HEK293 (cell line): ENCODE measurements at regions not wholly inside any gene's neighbourhood (a gene's known extent, or its start where the extent isn't known, plus 50 kb on each side); places are given as distances from the start of the nearest gene placed in this dataset.
"Not testable (repeated sequence)": the region's sequence is repeated elsewhere in the genome, so short reads cannot be mapped to it uniquely, and the experiment has no call there.

Source experiments
- CTCF ChIA-PET: fragments of 350-600 bp; formaldehyde crosslinking; extraction: SDS; loops from one replicate; lab custom pipeline; 2021; ENCODE audit warnings: antibody characterized with exemption; lab: Yijun Ruan, JAX
- POLR2A ChIA-PET: fragments of 300-600 bp; formaldehyde crosslinking; extraction: SDS; loops from one replicate; lab custom pipeline; 2020; ENCODE audit warnings: antibody characterized with exemption, inconsistent platforms; lab: Yijun Ruan, JAX
- H3K27ac ChIP-seq: fragments of 200-500 bp; sonication (Bioruptor generic); 2 replicates; pipeline ENCODE4 v1.5.1; 2014; ENCODE audit warnings: low read depth, low read length, control low read depth, inconsistent platforms; ENCODE audit errors: extremely low read depth
- H3K36me3 ChIP-seq, 2 experiments: fragments of 200-500 bp in 1 of 2; sonication (Bioruptor generic) in 1 of 2; 1 replicate in 1 of 2; 2 replicates in 1 of 2; pipeline ENCODE4 v1.5.1; 2014 to 2017; ENCODE audit warnings: inconsistent platforms in 2 of 2, low read length in 2 of 2; ENCODE audit not compliant: control insufficient read depth in 2 of 2, insufficient read depth in 1 of 2
- H3K4me1 ChIP-seq: fragments of 200-500 bp; sonication (Bioruptor generic); 2 replicates; pipeline ENCODE4 v1.5.1; 2014; ENCODE audit warnings: mild to moderate bottlenecking, low read length, inconsistent platforms; ENCODE audit not compliant: control insufficient read depth, insufficient read depth
- H3K4me3 ChIP-seq: 2 replicates; pipeline ENCODE4 v1.5.1; 2011; ENCODE audit warnings: low read depth, mild to moderate bottlenecking, control low read depth, low read length, moderate library complexity
- H3K9me3 ChIP-seq: fragments of 200-500 bp; sonication (Bioruptor generic); 2 replicates; pipeline ENCODE4 v1.5.1; 2014; ENCODE audit warnings: low read depth, low read length, inconsistent platforms; ENCODE audit not compliant: control insufficient read depth, insufficient read depth
- FEZF1 ChIP-seq: fragments of 450-650 bp; formaldehyde crosslinking; IDR thresholded peaks from 2 replicates; pipeline ENCODE4 v1.5.1; 2016; ENCODE audit warnings: missing biosample characterization, missing genetic modification characterization
- KLF9 ChIP-seq: fragments of 450-650 bp; formaldehyde crosslinking; IDR thresholded peaks from 2 replicates; pipeline ENCODE4 v1.5.1; 2016; ENCODE audit warnings: missing biosample characterization, missing genetic modification characterization, low read depth
- REPIN1 ChIP-seq: fragments of 450-650 bp; formaldehyde crosslinking; IDR thresholded peaks from 2 replicates; pipeline ENCODE4 v1.5.1; 2017; ENCODE audit warnings: missing biosample characterization, missing genetic modification characterization, low read depth
- SP3 ChIP-seq: fragments of 450-650 bp; formaldehyde crosslinking; IDR thresholded peaks from 2 replicates; pipeline ENCODE4 v1.5.1; 2016; ENCODE audit warnings: missing biosample characterization, missing genetic modification characterization
- TCF7L2 ChIP-seq: IDR thresholded peaks from 2 replicates; pipeline ENCODE4 v1.6.1; 2011; ENCODE audit warnings: low read depth, mild to moderate bottlenecking, inconsistent platforms, low read length, moderate library complexity, borderline replicate concordance
- WT1 ChIP-seq: fragments of 450-650 bp; formaldehyde crosslinking; IDR thresholded peaks from 2 replicates; pipeline ENCODE4 v1.5.1; 2016; ENCODE audit warnings: missing biosample characterization, missing genetic modification characterization
- ZNF10 ChIP-seq: fragments of 450-650 bp; formaldehyde crosslinking; IDR thresholded peaks from 2 replicates; pipeline ENCODE4 v1.5.1; 2017; ENCODE audit warnings: missing biosample characterization, missing genetic modification characterization
- ZNF211 ChIP-seq: fragments of 450-650 bp; formaldehyde crosslinking; IDR thresholded peaks from 2 replicates; pipeline ENCODE4 v1.5.1; 2016; ENCODE audit warnings: low read depth, missing biosample characterization, missing genetic modification characterization
- ZNF37A ChIP-seq: fragments of 450-650 bp; IDR thresholded peaks from 2 replicates; pipeline ENCODE4 v1.5.1; 2018; ENCODE audit warnings: missing biosample characterization, missing genetic modification characterization
- ZNF544 ChIP-seq: fragments of 450-650 bp; formaldehyde crosslinking; IDR thresholded peaks from 2 replicates; pipeline ENCODE4 v1.5.0; 2017; ENCODE audit warnings: missing biosample characterization, missing genetic modification characterization
- ZNF600 ChIP-seq: fragments of 450-650 bp; formaldehyde crosslinking; IDR thresholded peaks from 2 replicates; pipeline ENCODE4 v1.5.1; 2016; ENCODE audit warnings: missing biosample characterization, missing genetic modification characterization
- ZNF768 ChIP-seq: fragments of 450-650 bp; formaldehyde crosslinking; IDR thresholded peaks from 2 replicates; pipeline ENCODE4 v1.5.1; 2018; ENCODE audit warnings: missing biosample characterization, mild to moderate bottlenecking, missing genetic modification characterization
- ZNF776 ChIP-seq: fragments of 450-650 bp; formaldehyde crosslinking; IDR thresholded peaks from 2 replicates; pipeline ENCODE4 v1.5.0; 2017; ENCODE audit warnings: missing biosample characterization, missing genetic modification characterization, borderline replicate concordance
- ZSCAN23 ChIP-seq: fragments of 450-650 bp; formaldehyde crosslinking; IDR thresholded peaks from 2 replicates; pipeline ENCODE4 v1.5.1; 2016; ENCODE audit warnings: missing biosample characterization, missing genetic modification characterization
- ZSCAN30 ChIP-seq: fragments of 450-650 bp; IDR thresholded peaks from 2 replicates; pipeline ENCODE4 v1.5.1; 2018; ENCODE audit warnings: missing biosample characterization, mild to moderate bottlenecking, missing genetic modification characterization, moderate library complexity
- TF ChIP-seq, protein P1 (sequence below): fragments of 450-650 bp; formaldehyde crosslinking; IDR thresholded peaks from 2 replicates; pipeline ENCODE4 v1.5.1; 2017; ENCODE audit warnings: missing biosample characterization, missing genetic modification characterization
- TF ChIP-seq, protein P2 (sequence below): fragments of 450-650 bp; formaldehyde crosslinking; IDR thresholded peaks from 2 replicates; pipeline ENCODE4 v1.5.1; 2016; ENCODE audit warnings: missing biosample characterization, missing genetic modification characterization
- TF ChIP-seq, protein P3 (sequence below): fragments of 450-650 bp; formaldehyde crosslinking; conservative IDR thresholded peaks from 2 replicates; pipeline ENCODE4 v1.5.1; 2016; ENCODE audit warnings: low read depth, missing biosample characterization, missing genetic modification characterization
- TF ChIP-seq, protein P4 (sequence below): fragments of 450-650 bp; formaldehyde crosslinking; IDR thresholded peaks from 2 replicates; pipeline ENCODE4 v1.5.1; 2016; ENCODE audit warnings: missing biosample characterization, missing genetic modification characterization

DNA sequence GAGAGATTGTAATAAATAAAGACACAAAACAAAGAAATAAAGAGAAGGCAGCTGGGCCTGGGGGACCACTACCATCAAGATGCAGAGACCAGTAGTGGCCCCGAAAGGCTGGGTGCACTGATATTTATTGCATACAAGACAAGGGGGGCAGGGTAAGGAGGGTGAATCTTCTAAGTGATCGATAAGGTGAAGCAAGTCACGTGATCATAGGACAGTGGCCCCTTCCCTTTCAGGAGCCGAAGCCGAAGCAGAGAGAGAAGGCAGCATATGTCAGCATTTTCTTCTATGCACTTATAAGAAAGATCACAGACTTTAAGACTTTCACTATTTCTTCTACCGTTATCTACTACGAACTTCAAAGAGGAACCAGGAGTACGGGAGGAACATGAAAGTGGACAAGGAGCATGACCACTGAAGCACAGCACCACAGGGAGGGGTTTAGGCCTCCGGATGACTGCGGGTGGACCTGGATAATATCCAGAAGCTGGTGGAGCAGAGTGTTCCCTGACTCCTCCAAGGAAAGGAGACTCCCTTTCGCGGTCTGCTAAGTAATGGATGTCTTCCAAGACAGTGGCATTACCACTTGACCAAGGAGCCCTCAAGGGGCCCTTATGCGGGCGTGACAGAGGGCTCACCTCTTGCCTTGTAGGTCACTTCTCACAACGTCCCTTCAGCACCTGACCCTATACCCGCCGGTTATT is 126.4 kb downstream of the RBM46 start:
- POLR2A ChIA-PET, CTCF ChIA-PET, H3K4me3 ChIP-seq: not testable (repeated sequence)

DNA sequence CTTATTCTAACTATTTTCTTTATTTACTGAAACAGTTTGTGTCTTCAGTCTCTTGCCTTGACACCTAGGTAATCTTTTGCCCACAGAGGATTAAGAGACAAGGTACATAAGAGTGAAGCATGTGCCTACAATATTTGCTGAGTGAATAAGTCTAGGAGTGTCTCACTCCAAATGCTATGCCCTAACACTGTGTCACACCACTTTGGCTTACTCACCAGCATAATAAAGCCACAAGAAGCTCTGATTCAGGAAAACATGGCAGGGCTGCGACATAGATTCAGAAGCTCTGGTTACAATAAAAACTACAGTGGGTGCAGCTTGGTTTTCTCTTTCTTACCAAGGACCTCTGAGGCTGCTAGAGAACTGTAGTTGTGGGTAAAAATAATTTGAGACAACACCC is 127.1 kb downstream of the RBM46 start:
- H3K4me1 ChIP-seq: no peaks in the 10 kb centered on the region
- no peaks in the 10 kb centered on the region for H3K36me3 ChIP-seq
- H3K9me3 ChIP-seq: no peaks in the 10 kb centered on the region
- ChIA-PET CTCF (no interaction called here), POLR2A (no interaction called here)
- no peak overlapping the region for H3K27ac ChIP-seq
- no peak for TF ChIP-seq TCF7L2
- TF ChIP-seq, protein P1, sequence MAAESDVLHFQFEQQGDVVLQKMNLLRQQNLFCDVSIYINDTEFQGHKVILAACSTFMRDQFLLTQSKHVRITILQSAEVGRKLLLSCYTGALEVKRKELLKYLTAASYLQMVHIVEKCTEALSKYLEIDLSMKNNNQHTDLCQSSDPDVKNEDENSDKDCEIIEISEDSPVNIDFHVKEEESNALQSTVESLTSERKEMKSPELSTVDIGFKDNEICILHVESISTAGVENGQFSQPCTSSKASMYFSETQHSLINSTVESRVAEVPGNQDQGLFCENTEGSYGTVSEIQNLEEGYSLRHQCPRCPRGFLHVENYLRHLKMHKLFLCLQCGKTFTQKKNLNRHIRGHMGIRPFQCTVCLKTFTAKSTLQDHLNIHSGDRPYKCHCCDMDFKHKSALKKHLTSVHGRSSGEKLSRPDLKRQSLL (tag by site-specific recombination): no peak
- TF ChIP-seq ZNF37A (tag by site-specific recombination): no peak
- TF ChIP-seq, protein P2, sequence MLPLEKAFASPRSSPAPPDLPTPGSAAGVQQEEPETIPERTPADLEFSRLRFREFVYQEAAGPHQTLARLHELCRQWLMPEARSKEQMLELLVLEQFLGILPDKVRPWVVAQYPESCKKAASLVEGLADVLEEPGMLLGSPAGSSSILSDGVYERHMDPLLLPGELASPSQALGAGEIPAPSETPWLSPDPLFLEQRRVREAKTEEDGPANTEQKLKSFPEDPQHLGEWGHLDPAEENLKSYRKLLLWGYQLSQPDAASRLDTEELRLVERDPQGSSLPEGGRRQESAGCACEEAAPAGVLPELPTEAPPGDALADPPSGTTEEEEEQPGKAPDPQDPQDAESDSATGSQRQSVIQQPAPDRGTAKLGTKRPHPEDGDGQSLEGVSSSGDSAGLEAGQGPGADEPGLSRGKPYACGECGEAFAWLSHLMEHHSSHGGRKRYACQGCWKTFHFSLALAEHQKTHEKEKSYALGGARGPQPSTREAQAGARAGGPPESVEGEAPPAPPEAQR (tag by site-specific recombination): no peak
- no peak for TF ChIP-seq FEZF1 (tag by site-specific recombination)
- TF ChIP-seq ZNF600: no peak
- no peak for TF ChIP-seq ZNF211
- no peak for TF ChIP-seq KLF9 (tag by site-specific recombination)
- no peak for TF ChIP-seq ZNF10
- no peak for TF ChIP-seq WT1 (tag by site-specific recombination)
- no peak for TF ChIP-seq SP3 (tag by site-specific recombination)
- H3K4me3 ChIP-seq: no peak overlapping the region

More for the DNA sequence above, 126.4 kb downstream of the RBM46 start:
- not testable (repeated sequence) for H3K4me1 ChIP-seq, H3K9me3 ChIP-seq, H3K27ac ChIP-seq, H3K36me3 ChIP-seq

DNA sequence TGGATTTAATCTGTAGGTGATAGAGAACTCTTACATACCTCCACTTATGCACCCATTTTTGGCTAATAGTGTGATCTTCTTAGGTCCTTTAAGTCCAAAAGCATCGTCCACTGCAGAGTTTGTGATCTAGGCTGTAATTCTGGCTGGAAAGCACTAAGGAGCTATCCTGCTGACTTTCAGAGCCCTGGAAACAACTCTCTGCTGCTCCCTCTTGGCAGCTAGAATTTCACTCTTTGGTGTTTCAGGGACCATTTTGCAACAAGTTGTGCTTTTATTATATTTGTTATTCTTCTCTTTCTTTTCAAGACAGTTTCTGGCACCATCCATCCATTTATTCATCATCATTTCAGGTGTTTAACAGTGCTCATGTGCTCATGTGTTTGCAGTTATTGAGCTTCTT is 130.0 kb downstream of the RBM46 start:
- Histone ChIP-seq H3K4me3 (no peak overlapping the region), H3K27ac (no peak overlapping the region), H3K36me3 (no peaks in the 10 kb centered on the region), H3K4me1 (no peaks in the 10 kb centered on the region), H3K9me3 (no peaks in the 10 kb centered on the region)
- CTCF ChIA-PET: no interaction called here
- POLR2A ChIA-PET: no interaction called here
- TF ChIP-seq ZSCAN23 (tag by site-specific recombination): no peak
- TF ChIP-seq ZNF768: no peak
- TF ChIP-seq REPIN1 (tag by site-specific recombination): no peak
- no peak for TF ChIP-seq ZNF544 (tag by site-specific recombination)
- TF ChIP-seq ZSCAN30 (tag by site-specific recombination): no peak
- TF ChIP-seq, protein P3, sequence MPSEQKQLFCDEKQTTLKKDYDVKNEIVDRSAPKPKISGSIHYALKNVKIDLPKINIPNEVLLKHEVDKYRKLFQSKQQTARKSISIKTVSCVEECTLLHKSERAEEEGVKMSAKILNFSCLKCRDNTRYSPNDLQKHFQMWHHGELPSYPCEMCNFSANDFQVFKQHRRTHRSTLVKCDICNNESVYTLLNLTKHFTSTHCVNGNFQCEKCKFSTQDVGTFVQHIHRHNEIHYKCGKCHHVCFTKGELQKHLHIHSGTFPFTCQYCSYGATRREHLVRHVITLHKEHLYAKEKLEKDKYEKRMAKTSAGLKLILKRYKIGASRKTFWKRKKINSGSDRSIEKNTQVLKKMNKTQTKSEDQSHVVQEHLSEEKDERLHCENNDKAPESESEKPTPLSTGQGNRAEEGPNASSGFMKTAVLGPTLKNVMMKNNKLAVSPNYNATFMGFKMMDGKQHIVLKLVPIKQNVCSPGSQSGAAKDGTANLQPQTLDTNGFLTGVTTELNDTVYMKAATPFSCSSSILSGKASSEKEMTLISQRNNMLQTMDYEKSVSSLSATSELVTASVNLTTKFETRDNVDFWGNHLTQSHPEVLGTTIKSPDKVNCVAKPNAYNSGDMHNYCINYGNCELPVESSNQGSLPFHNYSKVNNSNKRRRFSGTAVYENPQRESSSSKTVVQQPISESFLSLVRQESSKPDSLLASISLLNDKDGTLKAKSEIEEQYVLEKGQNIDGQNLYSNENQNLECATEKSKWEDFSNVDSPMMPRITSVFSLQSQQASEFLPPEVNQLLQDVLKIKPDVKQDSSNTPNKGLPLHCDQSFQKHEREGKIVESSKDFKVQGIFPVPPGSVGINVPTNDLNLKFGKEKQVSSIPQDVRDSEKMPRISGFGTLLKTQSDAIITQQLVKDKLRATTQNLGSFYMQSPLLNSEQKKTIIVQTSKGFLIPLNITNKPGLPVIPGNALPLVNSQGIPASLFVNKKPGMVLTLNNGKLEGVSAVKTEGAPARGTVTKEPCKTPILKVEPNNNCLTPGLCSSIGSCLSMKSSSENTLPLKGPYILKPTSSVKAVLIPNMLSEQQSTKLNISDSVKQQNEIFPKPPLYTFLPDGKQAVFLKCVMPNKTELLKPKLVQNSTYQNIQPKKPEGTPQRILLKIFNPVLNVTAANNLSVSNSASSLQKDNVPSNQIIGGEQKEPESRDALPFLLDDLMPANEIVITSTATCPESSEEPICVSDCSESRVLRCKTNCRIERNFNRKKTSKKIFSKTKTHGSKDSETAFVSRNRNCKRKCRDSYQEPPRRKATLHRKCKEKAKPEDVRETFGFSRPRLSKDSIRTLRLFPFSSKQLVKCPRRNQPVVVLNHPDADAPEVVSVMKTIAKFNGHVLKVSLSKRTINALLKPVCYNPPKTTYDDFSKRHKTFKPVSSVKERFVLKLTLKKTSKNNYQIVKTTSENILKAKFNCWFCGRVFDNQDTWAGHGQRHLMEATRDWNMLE (tag by site-specific recombination): no peak
- TF ChIP-seq, protein P4, sequence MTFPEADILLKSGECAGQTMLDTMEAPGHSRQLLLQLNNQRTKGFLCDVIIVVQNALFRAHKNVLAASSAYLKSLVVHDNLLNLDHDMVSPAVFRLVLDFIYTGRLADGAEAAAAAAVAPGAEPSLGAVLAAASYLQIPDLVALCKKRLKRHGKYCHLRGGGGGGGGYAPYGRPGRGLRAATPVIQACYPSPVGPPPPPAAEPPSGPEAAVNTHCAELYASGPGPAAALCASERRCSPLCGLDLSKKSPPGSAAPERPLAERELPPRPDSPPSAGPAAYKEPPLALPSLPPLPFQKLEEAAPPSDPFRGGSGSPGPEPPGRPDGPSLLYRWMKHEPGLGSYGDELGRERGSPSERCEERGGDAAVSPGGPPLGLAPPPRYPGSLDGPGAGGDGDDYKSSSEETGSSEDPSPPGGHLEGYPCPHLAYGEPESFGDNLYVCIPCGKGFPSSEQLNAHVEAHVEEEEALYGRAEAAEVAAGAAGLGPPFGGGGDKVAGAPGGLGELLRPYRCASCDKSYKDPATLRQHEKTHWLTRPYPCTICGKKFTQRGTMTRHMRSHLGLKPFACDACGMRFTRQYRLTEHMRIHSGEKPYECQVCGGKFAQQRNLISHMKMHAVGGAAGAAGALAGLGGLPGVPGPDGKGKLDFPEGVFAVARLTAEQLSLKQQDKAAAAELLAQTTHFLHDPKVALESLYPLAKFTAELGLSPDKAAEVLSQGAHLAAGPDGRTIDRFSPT (tag by site-specific recombination): no peak
- TF ChIP-seq ZNF776 (tag by site-specific recombination): no peak
